ENCODE measurements at regions not wholly inside any gene's neighbourhood (a gene's known extent, or its start where the extent isn't known, plus 50 kb on each side); places are given as distances from the start of the nearest gene placed in this dataset.

DNA sequence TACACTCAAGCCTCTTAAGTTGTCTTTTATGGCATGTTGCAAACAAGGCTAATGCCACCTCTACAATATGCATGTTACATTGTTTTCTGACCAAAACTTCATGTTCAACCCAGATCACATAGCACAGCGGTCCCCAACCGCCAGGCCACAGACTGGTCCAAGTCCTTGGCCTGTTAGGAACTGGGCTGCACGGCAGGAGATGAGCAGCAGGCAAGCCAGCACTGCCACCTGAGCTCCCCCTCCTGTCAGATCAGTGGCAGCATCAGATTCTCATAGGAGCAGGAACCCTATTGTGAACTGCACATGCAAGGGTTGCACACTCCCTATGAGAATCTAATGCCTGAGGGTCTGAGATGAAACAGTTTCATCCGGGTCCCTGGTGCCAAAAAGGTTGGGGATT is 324.8 kb upstream of the CHAC2 start:
- TF ChIP-seq, protein P1, sequence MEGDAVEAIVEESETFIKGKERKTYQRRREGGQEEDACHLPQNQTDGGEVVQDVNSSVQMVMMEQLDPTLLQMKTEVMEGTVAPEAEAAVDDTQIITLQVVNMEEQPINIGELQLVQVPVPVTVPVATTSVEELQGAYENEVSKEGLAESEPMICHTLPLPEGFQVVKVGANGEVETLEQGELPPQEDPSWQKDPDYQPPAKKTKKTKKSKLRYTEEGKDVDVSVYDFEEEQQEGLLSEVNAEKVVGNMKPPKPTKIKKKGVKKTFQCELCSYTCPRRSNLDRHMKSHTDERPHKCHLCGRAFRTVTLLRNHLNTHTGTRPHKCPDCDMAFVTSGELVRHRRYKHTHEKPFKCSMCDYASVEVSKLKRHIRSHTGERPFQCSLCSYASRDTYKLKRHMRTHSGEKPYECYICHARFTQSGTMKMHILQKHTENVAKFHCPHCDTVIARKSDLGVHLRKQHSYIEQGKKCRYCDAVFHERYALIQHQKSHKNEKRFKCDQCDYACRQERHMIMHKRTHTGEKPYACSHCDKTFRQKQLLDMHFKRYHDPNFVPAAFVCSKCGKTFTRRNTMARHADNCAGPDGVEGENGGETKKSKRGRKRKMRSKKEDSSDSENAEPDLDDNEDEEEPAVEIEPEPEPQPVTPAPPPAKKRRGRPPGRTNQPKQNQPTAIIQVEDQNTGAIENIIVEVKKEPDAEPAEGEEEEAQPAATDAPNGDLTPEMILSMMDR (optimal IDR thresholded peaks at IDR 0.05 in 1 of 3, IDR thresholded peaks at IDR 0.05 in 1 of 3, conservative IDR thresholded peaks at IDR 0.05 in 1 of 3; ENCODE audit: extremely low read depth in 1 of 3, insufficient read depth in 2 of 3, low read length in 3 of 3) = peak; percentile 21 to 66 (median 64)
- TF ChIP-seq EZH2 (IDR thresholded peaks at IDR 0.05; ENCODE audit: low read length) = no peak
